ENCODE measurements at regions not wholly inside any gene's neighbourhood (a gene's known extent, or its start where the extent isn't known, plus 50 kb on each side); places are given as distances from the start of the nearest gene placed in this dataset.

DNA sequence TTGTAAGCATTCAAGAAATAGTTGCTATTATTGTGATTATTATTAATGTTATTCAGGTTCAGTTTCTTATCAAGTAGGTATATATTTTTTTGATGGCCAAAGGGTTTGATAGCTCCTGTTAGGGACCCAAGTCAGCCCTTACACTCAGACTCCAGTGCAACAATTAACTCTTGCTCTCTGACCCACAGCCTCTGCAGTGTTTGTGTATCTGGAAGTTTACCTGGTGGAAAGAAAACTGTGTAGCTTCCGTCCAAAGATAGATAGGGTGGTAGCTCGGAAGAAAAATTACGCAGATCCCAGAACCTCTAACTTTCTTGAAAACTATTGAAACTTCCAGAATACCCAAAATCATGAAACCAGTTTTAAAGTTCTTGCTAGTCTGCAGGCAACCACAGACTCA is 58.6 kb upstream of the IGFBP2 start (continued):
- TF ChIP-seq, protein P1, sequence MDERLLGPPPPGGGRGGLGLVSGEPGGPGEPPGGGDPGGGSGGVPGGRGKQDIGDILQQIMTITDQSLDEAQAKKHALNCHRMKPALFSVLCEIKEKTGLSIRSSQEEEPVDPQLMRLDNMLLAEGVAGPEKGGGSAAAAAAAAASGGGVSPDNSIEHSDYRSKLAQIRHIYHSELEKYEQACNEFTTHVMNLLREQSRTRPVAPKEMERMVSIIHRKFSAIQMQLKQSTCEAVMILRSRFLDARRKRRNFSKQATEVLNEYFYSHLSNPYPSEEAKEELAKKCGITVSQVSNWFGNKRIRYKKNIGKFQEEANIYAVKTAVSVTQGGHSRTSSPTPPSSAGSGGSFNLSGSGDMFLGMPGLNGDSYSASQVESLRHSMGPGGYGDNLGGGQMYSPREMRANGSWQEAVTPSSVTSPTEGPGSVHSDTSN (CRISPR knock-in tag; IDR thresholded peaks at IDR 0.05; ENCODE audit: low read depth): no peak
- TF ChIP-seq, protein P1 (tag; conservative IDR thresholded peaks at IDR 0.05; ENCODE audit: low read depth): no peak
- TF ChIP-seq, protein P2, sequence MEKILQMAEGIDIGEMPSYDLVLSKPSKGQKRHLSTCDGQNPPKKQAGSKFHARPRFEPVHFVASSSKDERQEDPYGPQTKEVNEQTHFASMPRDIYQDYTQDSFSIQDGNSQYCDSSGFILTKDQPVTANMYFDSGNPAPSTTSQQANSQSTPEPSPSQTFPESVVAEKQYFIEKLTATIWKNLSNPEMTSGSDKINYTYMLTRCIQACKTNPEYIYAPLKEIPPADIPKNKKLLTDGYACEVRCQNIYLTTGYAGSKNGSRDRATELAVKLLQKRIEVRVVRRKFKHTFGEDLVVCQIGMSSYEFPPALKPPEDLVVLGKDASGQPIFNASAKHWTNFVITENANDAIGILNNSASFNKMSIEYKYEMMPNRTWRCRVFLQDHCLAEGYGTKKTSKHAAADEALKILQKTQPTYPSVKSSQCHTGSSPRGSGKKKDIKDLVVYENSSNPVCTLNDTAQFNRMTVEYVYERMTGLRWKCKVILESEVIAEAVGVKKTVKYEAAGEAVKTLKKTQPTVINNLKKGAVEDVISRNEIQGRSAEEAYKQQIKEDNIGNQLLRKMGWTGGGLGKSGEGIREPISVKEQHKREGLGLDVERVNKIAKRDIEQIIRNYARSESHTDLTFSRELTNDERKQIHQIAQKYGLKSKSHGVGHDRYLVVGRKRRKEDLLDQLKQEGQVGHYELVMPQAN (IDR thresholded peaks at IDR 0.05; ENCODE audit: borderline replicate concordance): no peak
- no peak for TF ChIP-seq ZNF584 (CRISPR knock-in tag; IDR thresholded peaks at IDR 0.05; ENCODE audit: low read depth)
- TF ChIP-seq RBM14 (IDR thresholded peaks at IDR 0.05; ENCODE audit: borderline replicate concordance, insufficient read depth, low read depth, low read length): no peak
- no peak for TF ChIP-seq GTF2A2 (tag; IDR thresholded peaks at IDR 0.05)
- TF ChIP-seq, protein P3, sequence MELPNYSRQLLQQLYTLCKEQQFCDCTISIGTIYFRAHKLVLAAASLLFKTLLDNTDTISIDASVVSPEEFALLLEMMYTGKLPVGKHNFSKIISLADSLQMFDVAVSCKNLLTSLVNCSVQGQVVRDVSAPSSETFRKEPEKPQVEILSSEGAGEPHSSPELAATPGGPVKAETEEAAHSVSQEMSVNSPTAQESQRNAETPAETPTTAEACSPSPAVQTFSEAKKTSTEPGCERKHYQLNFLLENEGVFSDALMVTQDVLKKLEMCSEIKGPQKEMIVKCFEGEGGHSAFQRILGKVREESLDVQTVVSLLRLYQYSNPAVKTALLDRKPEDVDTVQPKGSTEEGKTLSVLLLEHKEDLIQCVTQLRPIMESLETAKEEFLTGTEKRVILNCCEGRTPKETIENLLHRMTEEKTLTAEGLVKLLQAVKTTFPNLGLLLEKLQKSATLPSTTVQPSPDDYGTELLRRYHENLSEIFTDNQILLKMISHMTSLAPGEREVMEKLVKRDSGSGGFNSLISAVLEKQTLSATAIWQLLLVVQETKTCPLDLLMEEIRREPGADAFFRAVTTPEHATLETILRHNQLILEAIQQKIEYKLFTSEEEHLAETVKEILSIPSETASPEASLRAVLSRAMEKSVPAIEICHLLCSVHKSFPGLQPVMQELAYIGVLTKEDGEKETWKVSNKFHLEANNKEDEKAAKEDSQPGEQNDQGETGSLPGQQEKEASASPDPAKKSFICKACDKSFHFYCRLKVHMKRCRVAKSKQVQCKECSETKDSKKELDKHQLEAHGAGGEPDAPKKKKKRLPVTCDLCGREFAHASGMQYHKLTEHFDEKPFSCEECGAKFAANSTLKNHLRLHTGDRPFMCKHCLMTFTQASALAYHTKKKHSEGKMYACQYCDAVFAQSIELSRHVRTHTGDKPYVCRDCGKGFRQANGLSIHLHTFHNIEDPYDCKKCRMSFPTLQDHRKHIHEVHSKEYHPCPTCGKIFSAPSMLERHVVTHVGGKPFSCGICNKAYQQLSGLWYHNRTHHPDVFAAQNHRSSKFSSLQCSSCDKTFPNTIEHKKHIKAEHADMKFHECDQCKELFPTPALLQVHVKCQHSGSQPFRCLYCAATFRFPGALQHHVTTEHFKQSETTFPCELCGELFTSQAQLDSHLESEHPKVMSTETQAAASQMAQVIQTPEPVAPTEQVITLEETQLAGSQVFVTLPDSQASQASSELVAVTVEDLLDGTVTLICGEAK (IDR thresholded peaks at IDR 0.05): no peak
- TF ChIP-seq, protein P3 (CRISPR knock-in tag; IDR thresholded peaks at IDR 0.05): no peak
- TF ChIP-seq, protein P4, sequence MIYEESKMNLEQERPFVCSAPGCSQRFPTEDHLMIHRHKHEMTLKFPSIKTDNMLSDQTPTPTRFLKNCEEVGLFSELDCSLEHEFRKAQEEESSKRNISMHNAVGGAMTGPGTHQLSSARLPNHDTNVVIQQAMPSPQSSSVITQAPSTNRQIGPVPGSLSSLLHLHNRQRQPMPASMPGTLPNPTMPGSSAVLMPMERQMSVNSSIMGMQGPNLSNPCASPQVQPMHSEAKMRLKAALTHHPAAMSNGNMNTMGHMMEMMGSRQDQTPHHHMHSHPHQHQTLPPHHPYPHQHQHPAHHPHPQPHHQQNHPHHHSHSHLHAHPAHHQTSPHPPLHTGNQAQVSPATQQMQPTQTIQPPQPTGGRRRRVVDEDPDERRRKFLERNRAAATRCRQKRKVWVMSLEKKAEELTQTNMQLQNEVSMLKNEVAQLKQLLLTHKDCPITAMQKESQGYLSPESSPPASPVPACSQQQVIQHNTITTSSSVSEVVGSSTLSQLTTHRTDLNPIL (CRISPR knock-in tag; IDR thresholded peaks at IDR 0.05): no peak
- TF ChIP-seq ZNF324 (CRISPR knock-in tag; IDR thresholded peaks at IDR 0.05): no peak
- TF ChIP-seq TEAD1 (CRISPR knock-in tag; IDR thresholded peaks at IDR 0.05): no peak
